ENCODE measurements at regions not wholly inside any gene's neighbourhood (a gene's known extent, or its start where the extent isn't known, plus 50 kb on each side); places are given as distances from the start of the nearest gene placed in this dataset.

GRCh38 chr16:25419681-25420080, 162.0 kb upstream of the ZKSCAN2 start:
- WGBS, 2 experiments (ENCODE audit: extremely low coverage in 2 of 2, insufficient read length in 1 of 2), result 28% methylated on average over 3 of the region's 3 CpGs; no CpG with 5 or more reads in 1 of the 2 experiments
- no peak overlapping the region for H2BK5ac ChIP-seq (ENCODE audit: low read depth, low read length, poor library complexity, severe bottlenecking)
- no peak overlapping the region for H3K4ac ChIP-seq (ENCODE audit: low read depth, low read length)
- H3K4me1 ChIP-seq (ENCODE audit: control insufficient read depth, insufficient read depth, low read length), result no peaks in the 10 kb centered on the region
- H3K27ac ChIP-seq (ENCODE audit: insufficient read depth, low read length), result no peak overlapping the region
- H3K23ac ChIP-seq (ENCODE audit: low read depth, low read length), result no peak overlapping the region
- H2AK9ac ChIP-seq (replicated peaks; ENCODE audit: low read depth, low read length, poor library complexity), result no peak overlapping the region
- H3K9me1 ChIP-seq (ENCODE audit: insufficient read depth, low read length), result no peaks in the 10 kb centered on the region
- H3K9me3 ChIP-seq (ENCODE audit: control insufficient read depth, insufficient read depth, low read length), result peaks cover 18% of the 10 kb centered on the region
- no peak overlapping the region for H4K8ac ChIP-seq (ENCODE audit: low read depth in 2 of 2, low read length in 2 of 2)
- H4K91ac ChIP-seq (ENCODE audit: insufficient read depth, low read depth, low read length), result no peak overlapping the region
- no peaks in the 10 kb centered on the region for H3K79me1 ChIP-seq (ENCODE audit: low read depth in 1 of 2, low read length in 2 of 2)
- POLR2A ChIA-PET (ENCODE audit: unreplicated experiment), result no interaction called here
- H2AK5ac ChIP-seq (ENCODE audit: low read depth, low read length), result no peak overlapping the region
- H3K36me3 ChIP-seq (ENCODE audit: control insufficient read depth, insufficient read depth, low read length), result no peaks in the 10 kb centered on the region
- H3K9ac ChIP-seq (ENCODE audit: low read depth, low read length), result no peak overlapping the region
- CTCF ChIA-PET, result no interaction called here
- ATAC-seq (ENCODE audit: low read depth) (no peak), DNase-seq (no peak)
- H2BK15ac ChIP-seq (ENCODE audit: low read depth, low read length), result no peak overlapping the region
- no peak overlapping the region for H3K56ac ChIP-seq (ENCODE audit: extremely low read depth, insufficient read depth, low read length)
- H3K4me3 ChIP-seq (ENCODE audit: insufficient read depth, low read depth, low read length), result no peak overlapping the region
- H4K5ac ChIP-seq (ENCODE audit: low read depth, low read length), result no peak overlapping the region
- BruUV-seq (replicated peaks), result no TSS peak
- no peak overlapping the region for H3K4me2 ChIP-seq (ENCODE audit: low read depth, low read length)
- no peak overlapping the region for H2AFZ ChIP-seq (replicated peaks; ENCODE audit: low read length, poor library complexity)
- no peaks in the 10 kb centered on the region for H3K27me3 ChIP-seq (ENCODE audit: control insufficient read depth, insufficient read depth, low read length)
- intact Hi-C loops (cut with micrococcal nuclease), result no loop called here
- no peak overlapping the region for H2BK20ac ChIP-seq (ENCODE audit: low read depth, low read length)
- no peaks in the 10 kb centered on the region for H4K20me1 ChIP-seq (ENCODE audit: insufficient read depth, low read length)
- H3K14ac ChIP-seq (replicated peaks; ENCODE audit: low read depth, low read length), result no peak overlapping the region
- in situ Hi-C loops (cut with MboI; ENCODE audit: low sequenced_read_pairs), result loop anchor here (25.0 kb wide), 1 partner anchor 93 kb away; no protein-coding TSS in a partner anchor
- dilution Hi-C loops (cut with HindIII; ENCODE audit: low sequenced_read_pairs, unreplicated experiment), result no loop called here
- no peak overlapping the region for H3K18ac ChIP-seq (ENCODE audit: low read depth, low read length)
- TF ChIP-seq BHLHE40 (IDR thresholded peaks at IDR 0.05; ENCODE audit: low read depth, low read length), result no peak
- no peak for TF ChIP-seq RCOR1 (IDR thresholded peaks at IDR 0.05; ENCODE audit: insufficient replicate concordance, low read length)
- TF ChIP-seq, protein P1, sequence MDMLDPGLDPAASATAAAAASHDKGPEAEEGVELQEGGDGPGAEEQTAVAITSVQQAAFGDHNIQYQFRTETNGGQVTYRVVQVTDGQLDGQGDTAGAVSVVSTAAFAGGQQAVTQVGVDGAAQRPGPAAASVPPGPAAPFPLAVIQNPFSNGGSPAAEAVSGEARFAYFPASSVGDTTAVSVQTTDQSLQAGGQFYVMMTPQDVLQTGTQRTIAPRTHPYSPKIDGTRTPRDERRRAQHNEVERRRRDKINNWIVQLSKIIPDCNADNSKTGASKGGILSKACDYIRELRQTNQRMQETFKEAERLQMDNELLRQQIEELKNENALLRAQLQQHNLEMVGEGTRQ (IDR thresholded peaks at IDR 0.05; ENCODE audit: low read depth, low read length), result no peak
- TF ChIP-seq RAD21 (IDR thresholded peaks at IDR 0.05; ENCODE audit: low read length), result no peak
- no peak overlapping the region for H2BK120ac ChIP-seq (ENCODE audit: low read depth, low read length)
